Adipocyte (in vitro differentiated cells): ENCODE measurements at regions not wholly inside any gene's neighbourhood (a gene's known extent, or its start where the extent isn't known, plus 50 kb on each side); places are given as distances from the start of the nearest gene placed in this dataset.

Source experiments
- DNase-seq: peaks from one replicate; pipeline ENCODE4 v3.0.0-alpha.2; 2015; ENCODE audit warnings: low read depth
- H3K27me3 ChIP-seq: replicated peaks from 2 replicates; pipeline ENCODE4 v1.7.0; 2013; ENCODE audit warnings: mild to moderate bottlenecking, low read length, moderate library complexity; ENCODE audit not compliant: control insufficient read depth, insufficient read depth
- H3K36me3 ChIP-seq: 2 replicates; pipeline ENCODE4 v1.7.0; 2013; ENCODE audit warnings: low read length, mild to moderate bottlenecking, moderate library complexity; ENCODE audit not compliant: control insufficient read depth, insufficient read depth, severe bottlenecking
- H3K4me1 ChIP-seq: 2 replicates; pipeline ENCODE4 v1.7.0; 2013; ENCODE audit warnings: mild to moderate bottlenecking, low read length, moderate library complexity; ENCODE audit not compliant: control insufficient read depth, insufficient read depth
- H3K4me3 ChIP-seq: 2 replicates; pipeline ENCODE4 v1.7.0; 2013; ENCODE audit warnings: mild to moderate bottlenecking, low read length, moderate library complexity
- H3K9ac ChIP-seq: 2 replicates; pipeline ENCODE4 v1.7.0; 2013; ENCODE audit warnings: mild to moderate bottlenecking, low read length, moderate library complexity
- H3K9me3 ChIP-seq: 2 replicates; pipeline ENCODE4 v1.7.0; 2013; ENCODE audit warnings: mild to moderate bottlenecking, low read length, moderate library complexity; ENCODE audit not compliant: control insufficient read depth

DNA sequence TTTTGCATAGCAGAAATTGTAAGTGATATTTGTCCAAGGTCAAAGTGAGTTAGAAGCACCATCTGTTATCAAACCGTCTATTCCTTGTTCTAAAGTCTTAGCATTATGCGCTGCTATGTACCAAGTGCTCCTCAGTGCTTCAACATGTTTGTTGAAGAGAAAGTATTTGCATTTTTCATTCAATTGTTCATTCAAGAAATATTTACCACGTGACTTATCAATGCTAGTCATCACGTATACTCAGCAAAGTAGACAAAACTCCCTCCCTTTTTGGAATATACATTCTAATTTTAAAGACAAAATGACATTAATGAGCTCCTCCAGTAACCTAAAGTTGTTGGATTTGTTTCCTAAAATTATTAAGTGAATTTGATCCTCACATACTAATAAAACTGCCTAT, 388.0 kb upstream of the CDH8 start:
- Histone ChIP-seq H3K36me3 (no peaks in the 10 kb centered on the region), H3K27me3 (no peaks in the 10 kb centered on the region), H3K4me3 (no peak overlapping the region), H3K9me3 (no peaks in the 10 kb centered on the region), H3K4me1 (no peaks in the 10 kb centered on the region), H3K9ac (no peak overlapping the region)
- no peak for DNase-seq

- Histone ChIP-seq H3K27me3 (no peaks in the 10 kb centered on the region), H3K9ac (no peak overlapping the region)
- DNase-seq: no peak
Observed at GRCh38 chr16:62408760-62409159, 372.5 kb upstream of the CDH8 start.

DNA sequence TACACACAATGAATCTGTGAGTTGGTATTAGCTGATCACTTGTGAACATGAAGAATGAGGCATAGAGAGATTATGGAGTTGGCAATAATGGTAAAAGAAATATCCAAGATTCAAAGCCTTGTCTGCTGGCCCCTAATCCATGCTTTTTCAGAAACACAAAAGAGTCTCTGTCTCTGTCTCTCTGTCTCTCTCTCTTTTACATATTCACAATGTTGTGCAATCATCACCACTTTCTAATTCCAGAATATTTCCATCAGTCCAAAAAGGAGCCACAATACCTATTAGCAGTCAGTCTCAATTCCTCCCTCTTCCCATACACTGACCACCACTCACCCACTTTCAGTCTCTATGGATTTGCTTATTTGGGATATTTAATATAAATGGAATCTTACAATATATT, 370.1 kb upstream of the CDH8 start:
- Histone ChIP-seq H3K9ac (no peak overlapping the region), H3K36me3 (no peaks in the 10 kb centered on the region), H3K4me1 (no peaks in the 10 kb centered on the region), H3K9me3 (no peaks in the 10 kb centered on the region), H3K27me3 (no peaks in the 10 kb centered on the region), H3K4me3 (no peak overlapping the region)
- no peak for DNase-seq

More at GRCh38 chr16:62408760-62409159, 372.5 kb upstream of the CDH8 start:
- no peaks in the 10 kb centered on the region for H3K4me1 ChIP-seq
- no peaks in the 10 kb centered on the region for H3K9me3 ChIP-seq
- no peaks in the 10 kb centered on the region for H3K36me3 ChIP-seq
- H3K4me3 ChIP-seq: no peak overlapping the region

DNA sequence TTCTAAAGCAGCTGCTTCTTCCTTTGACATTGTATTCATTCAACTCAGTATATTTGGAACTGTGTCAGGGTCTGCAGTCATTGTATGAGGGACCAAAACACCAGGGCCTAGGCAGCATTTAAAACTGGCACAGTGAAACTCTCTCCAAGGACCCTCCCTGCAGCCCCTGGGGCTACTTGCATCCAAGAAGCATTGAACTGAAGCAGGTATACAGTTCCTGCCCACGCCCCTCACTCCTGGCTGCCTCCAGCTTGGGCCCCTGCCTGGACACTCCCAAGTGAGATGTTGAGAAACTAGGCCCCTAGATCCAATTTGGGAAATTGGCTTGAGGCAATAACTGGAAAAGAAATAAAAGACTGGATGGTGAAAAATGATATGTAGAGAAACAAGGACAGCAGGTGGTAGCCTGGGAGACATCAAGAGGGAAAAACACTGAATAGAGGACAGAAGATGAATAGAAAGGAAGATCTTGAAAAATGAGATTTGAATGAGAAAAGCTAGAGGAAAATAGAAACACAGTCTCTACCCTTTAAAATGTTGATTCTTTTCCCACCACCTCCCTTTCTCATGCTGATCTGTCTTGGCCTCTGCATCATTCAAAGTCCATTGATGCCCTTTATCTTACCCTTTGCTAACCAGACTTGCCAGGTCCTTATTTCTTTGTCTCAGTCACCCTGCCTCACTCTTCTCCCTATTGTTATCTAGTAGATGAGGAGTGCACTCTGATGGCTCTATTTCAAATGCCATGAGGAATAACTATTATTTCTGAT, 368.8 kb upstream of the CDH8 start:
- no peak overlapping the region for H3K9ac ChIP-seq
- DNase-seq: no peak
- no peaks in the 10 kb centered on the region for H3K27me3 ChIP-seq
- no peaks in the 10 kb centered on the region for H3K36me3 ChIP-seq
- peaks cover 2% of the 10 kb centered on the region for H3K9me3 ChIP-seq
- H3K4me3 ChIP-seq: no peak overlapping the region
- no peaks in the 10 kb centered on the region for H3K4me1 ChIP-seq

GRCh38 chr16:62392698-62393097, 356.5 kb upstream of the CDH8 start:
- Histone ChIP-seq H3K4me1 (no peaks in the 10 kb centered on the region), H3K9me3 (no peaks in the 10 kb centered on the region), H3K9ac (no peak overlapping the region), H3K4me3 (no peak overlapping the region), H3K27me3 (no peaks in the 10 kb centered on the region), H3K36me3 (no peaks in the 10 kb centered on the region)
- no peak for DNase-seq

DNA sequence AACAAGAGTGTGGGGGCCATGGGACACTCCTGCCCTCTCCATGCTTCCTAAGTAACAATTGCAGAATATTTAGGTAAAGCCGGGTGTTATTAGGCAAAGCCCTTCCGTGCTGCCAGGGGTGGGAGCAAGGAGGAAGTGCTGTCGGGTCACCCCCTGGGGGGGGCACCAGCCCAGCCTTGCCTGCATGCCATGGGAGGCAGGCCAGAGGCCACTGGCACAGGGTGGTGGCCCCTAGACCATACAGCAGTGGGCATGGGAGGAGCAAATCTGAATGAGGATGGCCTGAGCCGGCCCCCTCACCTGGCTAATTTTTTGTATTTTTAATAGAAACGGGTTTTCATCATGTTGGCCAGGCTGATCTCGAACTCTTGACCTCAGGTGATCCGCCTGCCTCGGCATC, 355.7 kb upstream of the CDH8 start:
- DNase-seq: no peak
- H3K4me3 ChIP-seq: no peak overlapping the region
- H3K9ac ChIP-seq: no peak overlapping the region
- no peaks in the 10 kb centered on the region for H3K27me3 ChIP-seq
- no peaks in the 10 kb centered on the region for H3K4me1 ChIP-seq
- no peaks in the 10 kb centered on the region for H3K36me3 ChIP-seq
- H3K9me3 ChIP-seq: no peaks in the 10 kb centered on the region

- Histone ChIP-seq H3K9me3 (no peaks in the 10 kb centered on the region), H3K27me3 (no peaks in the 10 kb centered on the region), H3K36me3 (no peaks in the 10 kb centered on the region), H3K4me1 (no peaks in the 10 kb centered on the region), H3K9ac (no peak overlapping the region), H3K4me3 (no peak overlapping the region)
- no peak for DNase-seq
Observed at GRCh38 chr16:62391134-62391533, 354.9 kb upstream of the CDH8 start.

- H3K4me3 ChIP-seq: no peak overlapping the region
- H3K27me3 ChIP-seq: no peaks in the 10 kb centered on the region
- H3K36me3 ChIP-seq: no peaks in the 10 kb centered on the region
- H3K9ac ChIP-seq: no peak overlapping the region
- no peaks in the 10 kb centered on the region for H3K4me1 ChIP-seq
- no peaks in the 10 kb centered on the region for H3K9me3 ChIP-seq
- DNase-seq: no peak
Observed at GRCh38 chr16:62390214-62390613, 354.0 kb upstream of the CDH8 start.

DNA sequence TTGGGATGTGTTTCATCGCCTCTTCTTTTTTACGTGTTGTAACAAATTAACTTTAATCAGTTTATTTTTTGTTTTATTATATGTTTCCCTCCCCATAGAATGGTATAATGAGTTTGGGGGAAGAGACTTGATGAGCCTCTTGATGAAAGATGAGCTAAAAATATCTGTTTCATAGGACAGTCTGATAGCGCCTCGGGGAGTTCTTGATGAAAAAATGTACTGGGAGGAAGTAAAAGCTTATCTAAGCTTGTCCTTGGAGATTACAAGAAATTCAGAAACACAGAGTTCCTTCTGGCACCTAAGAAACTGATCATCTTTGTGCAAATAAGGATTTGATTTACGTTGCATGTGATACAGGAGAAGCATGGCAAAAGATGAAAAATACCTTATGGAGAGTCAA, 350.2 kb upstream of the CDH8 start:
- Histone ChIP-seq H3K27me3 (no peaks in the 10 kb centered on the region), H3K9me3 (no peaks in the 10 kb centered on the region), H3K36me3 (no peaks in the 10 kb centered on the region), H3K4me3 (no peak overlapping the region), H3K4me1 (no peaks in the 10 kb centered on the region), H3K9ac (no peak overlapping the region)
- no peak for DNase-seq

DNA sequence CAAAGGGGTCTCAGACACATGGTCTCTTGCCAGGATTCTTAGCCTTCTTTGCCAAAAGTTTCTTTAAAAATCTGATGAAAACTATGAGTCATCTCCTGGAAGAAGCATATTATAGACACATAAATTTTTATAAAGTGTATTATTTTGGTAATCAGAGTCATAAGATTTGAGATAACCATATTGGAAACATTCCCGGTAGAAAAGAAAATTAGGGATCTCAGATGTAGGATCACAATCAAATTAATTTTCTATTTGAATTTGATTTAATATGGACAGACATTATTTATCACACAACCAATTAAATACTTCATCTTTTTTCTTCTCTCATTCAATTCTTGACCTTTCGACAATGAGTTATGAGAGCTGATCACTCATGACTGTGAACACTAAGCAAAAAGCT, 347.7 kb upstream of the CDH8 start:
- Histone ChIP-seq H3K4me3 (no peak overlapping the region), H3K27me3 (no peaks in the 10 kb centered on the region), H3K36me3 (no peaks in the 10 kb centered on the region), H3K9ac (no peak overlapping the region), H3K4me1 (no peaks in the 10 kb centered on the region), H3K9me3 (no peaks in the 10 kb centered on the region)
- DNase-seq: no peak

DNA sequence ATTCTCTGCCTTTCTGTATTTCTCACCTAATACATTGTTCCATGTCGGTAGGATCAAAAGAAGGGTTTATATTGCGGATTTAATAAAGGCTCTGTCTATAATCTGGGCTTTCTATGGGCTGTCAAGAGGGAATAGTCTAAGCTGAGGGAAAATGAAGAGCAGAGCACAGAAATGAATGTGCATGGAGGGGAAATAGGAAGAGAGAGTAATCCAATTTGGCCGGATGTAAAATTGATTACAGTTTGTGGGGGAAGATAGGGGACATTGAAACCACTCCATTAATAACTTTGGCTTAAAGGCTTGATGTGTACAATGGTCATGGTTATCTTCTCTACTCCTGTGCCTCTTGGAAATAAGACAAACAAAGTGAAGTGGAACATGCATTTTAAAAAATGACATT, 334.2 kb upstream of the CDH8 start:
- DNase-seq: no peak
- no peaks in the 10 kb centered on the region for H3K4me1 ChIP-seq
- no peaks in the 10 kb centered on the region for H3K36me3 ChIP-seq
- no peaks in the 10 kb centered on the region for H3K9me3 ChIP-seq
- H3K4me3 ChIP-seq: no peak overlapping the region
- H3K9ac ChIP-seq: no peak overlapping the region
- H3K27me3 ChIP-seq: no peaks in the 10 kb centered on the region

DNA sequence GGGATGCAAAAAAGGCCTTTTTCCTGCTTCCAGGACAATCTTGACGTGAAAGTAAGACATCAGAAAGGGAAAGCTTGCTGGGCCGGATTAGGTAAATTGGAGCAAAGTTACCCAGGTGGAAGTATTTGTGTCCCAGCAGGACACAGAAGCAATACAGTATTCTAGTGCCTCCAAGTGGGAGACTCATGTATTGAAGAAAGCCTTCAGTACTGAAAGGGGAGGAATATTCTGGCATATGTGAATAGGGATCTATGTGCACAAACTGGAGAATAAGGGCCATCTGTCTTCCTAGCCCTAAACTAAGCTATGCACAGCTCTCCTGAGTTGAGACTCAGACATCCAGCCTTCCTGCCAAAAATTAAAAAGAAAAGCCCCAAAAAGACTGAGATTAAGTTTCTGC, 327.3 kb upstream of the CDH8 start:
- DNase-seq: no peak
- H3K4me3 ChIP-seq: no peak overlapping the region
- no peaks in the 10 kb centered on the region for H3K36me3 ChIP-seq
- no peaks in the 10 kb centered on the region for H3K9me3 ChIP-seq
- no peaks in the 10 kb centered on the region for H3K27me3 ChIP-seq
- no peak overlapping the region for H3K9ac ChIP-seq
- no peaks in the 10 kb centered on the region for H3K4me1 ChIP-seq
